DND-41 (cell line): ENCODE measurements at regions not wholly inside any gene's neighbourhood (a gene's known extent, or its start where the extent isn't known, plus 50 kb on each side); places are given as distances from the start of the nearest gene placed in this dataset.
"Not testable (repeated sequence)": the region's sequence is repeated elsewhere in the genome, so short reads cannot be mapped to it uniquely, and the experiment has no call there.

ENCODE experiments used
- ATAC-seq: fragments of 200-7000 bp; cut with Tn5 transposase; 3 replicates; pipeline ENCODE4 v1.9.1; 2021; ENCODE audit warnings: low read depth; ENCODE audit not compliant: insufficient read depth
- DNase-seq: peaks from one replicate; pipeline ENCODE4 v3.0.0-alpha.2; 2020
- H2AFZ ChIP-seq: 2 replicates; pipeline ENCODE4 v1.6.0; 2012; ENCODE audit warnings: low read depth, low read length
- H3K27ac ChIP-seq: 2 replicates; pipeline ENCODE4 v1.5.1; 2012; ENCODE audit warnings: low read length, inconsistent platforms
- H3K27me3 ChIP-seq: fragments of 200-600 bp; sonication (generic); 2 replicates; pipeline ENCODE4 v1.6.0; 2012; ENCODE audit warnings: low read length, mild to moderate bottlenecking, inconsistent platforms; ENCODE audit not compliant: insufficient read depth, poor library complexity
- H3K36me3 ChIP-seq: 2 replicates; pipeline ENCODE4 v1.5.1; 2012; ENCODE audit warnings: low read length, inconsistent platforms; ENCODE audit not compliant: insufficient read depth
- H3K4me1 ChIP-seq: 2 replicates; pipeline ENCODE4 v1.5.1; 2012; ENCODE audit warnings: mild to moderate bottlenecking, low read length; ENCODE audit not compliant: insufficient read depth
- H3K4me2 ChIP-seq: 2 replicates; pipeline ENCODE4 v1.6.0; 2012; ENCODE audit warnings: mild to moderate bottlenecking, moderate library complexity, low read length, inconsistent platforms; ENCODE audit not compliant: insufficient read depth
- H3K4me3 ChIP-seq, 2 experiments: fragments of 200-600 bp in 1 of 2; shearing (Covaris generic) in 1 of 2; 2 replicates each; pipeline ENCODE4 v1.5.1; 2012 to 2016; ENCODE audit warnings: inconsistent platforms in 2 of 2, low read length in 2 of 2, mild to moderate bottlenecking in 2 of 2, low read depth in 1 of 2, moderate library complexity in 1 of 2
- H3K79me2 ChIP-seq: 2 replicates; pipeline ENCODE4 v1.6.0; 2012; ENCODE audit warnings: low read length, inconsistent platforms; ENCODE audit not compliant: insufficient read depth
- H3K9ac ChIP-seq: 2 replicates; pipeline ENCODE4 v1.6.0; 2012; ENCODE audit warnings: low read depth, mild to moderate bottlenecking, inconsistent platforms, low read length, moderate library complexity
- H3K9me3 ChIP-seq: 2 replicates; pipeline ENCODE4 v1.5.1; 2012; ENCODE audit warnings: low read length, moderate library complexity, mild to moderate bottlenecking, inconsistent platforms; ENCODE audit not compliant: insufficient read depth, severe bottlenecking
- H4K20me1 ChIP-seq: 2 replicates; pipeline ENCODE4 v1.6.0; 2012; ENCODE audit warnings: low read length; ENCODE audit not compliant: insufficient read depth

DNA sequence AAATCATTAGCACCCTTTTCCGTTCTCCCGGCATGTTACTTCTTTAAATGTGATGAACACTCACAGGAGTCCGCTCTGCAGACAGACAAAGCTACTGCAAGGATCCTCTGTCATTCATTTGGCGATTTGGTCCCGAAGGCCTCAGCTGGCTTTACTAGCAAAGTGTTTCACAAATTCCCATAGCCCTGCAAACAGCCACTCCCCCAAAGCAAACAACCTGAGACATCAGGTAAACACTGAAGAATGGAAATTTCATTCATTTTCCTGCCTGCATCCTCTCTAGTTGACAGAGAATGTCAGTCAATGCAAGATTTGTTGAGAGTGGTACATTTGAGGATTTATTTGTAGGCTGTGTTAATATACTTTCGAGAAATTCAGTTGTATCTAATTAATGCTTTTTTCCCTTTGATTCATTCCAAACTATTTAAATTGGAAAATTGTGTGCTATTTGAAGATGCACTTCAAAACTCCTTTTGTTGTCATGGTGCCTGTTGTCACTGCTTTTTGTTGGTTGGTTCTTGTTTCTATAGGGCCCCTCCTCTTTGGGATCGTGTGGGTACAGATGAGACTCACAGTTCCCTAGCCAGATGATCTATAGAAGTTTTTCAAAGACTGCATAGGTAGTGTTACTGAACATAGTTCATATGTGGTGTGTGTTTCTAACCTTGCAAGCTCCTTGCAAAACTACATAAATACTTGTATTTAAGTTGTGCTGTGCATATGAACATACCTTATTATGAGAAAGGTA lies 215.7 kb upstream of the PLGLB2 start:
- H3K9me3 ChIP-seq: not testable (repeated sequence)

GRCh38 chr2:87533390-87534272 lies 214.3 kb upstream of the PLGLB2 start:
- not testable (repeated sequence) for DNase-seq, H4K20me1 ChIP-seq, H3K79me2 ChIP-seq, H3K27me3 ChIP-seq, H3K36me3 ChIP-seq, ATAC-seq, H2AFZ ChIP-seq, H3K9ac ChIP-seq, H3K27ac ChIP-seq, H3K4me3 ChIP-seq, H3K9me3 ChIP-seq, H3K4me1 ChIP-seq, H3K4me2 ChIP-seq

More for the DNA sequence above, 215.7 kb upstream of the PLGLB2 start:
- not testable (repeated sequence) for H2AFZ ChIP-seq, H3K36me3 ChIP-seq, ATAC-seq, H4K20me1 ChIP-seq, H3K4me1 ChIP-seq, H3K79me2 ChIP-seq, H3K4me3 ChIP-seq, H3K4me2 ChIP-seq, DNase-seq, H3K9ac ChIP-seq, H3K27ac ChIP-seq, H3K27me3 ChIP-seq

DNA sequence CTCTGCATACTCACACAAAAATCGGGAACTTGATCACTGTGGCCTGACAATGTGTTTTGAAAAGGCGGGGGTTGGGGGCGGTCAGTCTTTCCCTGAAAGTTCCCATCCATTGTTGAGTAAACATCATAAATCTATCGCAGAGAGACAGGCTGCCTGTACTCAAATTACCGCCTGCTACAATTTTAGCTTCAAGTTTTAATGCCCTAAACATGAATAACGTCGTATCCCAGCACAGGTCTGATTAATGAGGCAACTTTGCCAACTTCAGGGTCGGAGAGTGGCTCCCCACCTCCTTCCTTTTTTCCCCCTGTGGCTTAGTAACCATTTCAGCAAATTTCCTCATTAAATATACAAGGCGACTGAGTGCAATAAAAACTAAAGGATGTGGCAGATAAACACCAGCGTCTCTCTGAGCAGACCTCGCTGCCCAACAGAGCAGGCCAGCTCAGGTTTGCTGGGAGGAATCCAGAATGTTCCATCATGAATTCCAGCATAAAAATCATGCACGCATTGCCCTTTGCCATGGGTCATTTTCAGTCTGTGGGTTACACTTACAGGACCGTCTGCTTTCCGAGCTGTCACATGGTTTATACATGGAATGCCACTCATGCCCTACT lies 213.5 kb upstream of the PLGLB2 start:
- H3K9me3 ChIP-seq, H3K9ac ChIP-seq, H4K20me1 ChIP-seq, H3K79me2 ChIP-seq, DNase-seq, H3K4me1 ChIP-seq, H3K4me2 ChIP-seq, H2AFZ ChIP-seq, H3K36me3 ChIP-seq, ATAC-seq, H3K27me3 ChIP-seq, H3K27ac ChIP-seq, H3K4me3 ChIP-seq: not testable (repeated sequence)

- H3K9ac ChIP-seq, H3K9me3 ChIP-seq, H3K4me2 ChIP-seq, H3K27me3 ChIP-seq, H3K4me3 ChIP-seq, H2AFZ ChIP-seq, ATAC-seq, H3K27ac ChIP-seq, H4K20me1 ChIP-seq, H3K4me1 ChIP-seq, DNase-seq, H3K79me2 ChIP-seq, H3K36me3 ChIP-seq: not testable (repeated sequence)
Measured at GRCh38 chr2:87536427-87536826, 211.5 kb upstream of the PLGLB2 start.

- ATAC-seq, H3K4me2 ChIP-seq, H4K20me1 ChIP-seq, H3K9ac ChIP-seq, DNase-seq, H3K4me3 ChIP-seq, H2AFZ ChIP-seq, H3K9me3 ChIP-seq, H3K27me3 ChIP-seq, H3K4me1 ChIP-seq, H3K79me2 ChIP-seq, H3K27ac ChIP-seq, H3K36me3 ChIP-seq: not testable (repeated sequence)
Measured at GRCh38 chr2:87537251-87537671, 210.6 kb upstream of the PLGLB2 start.

DNA sequence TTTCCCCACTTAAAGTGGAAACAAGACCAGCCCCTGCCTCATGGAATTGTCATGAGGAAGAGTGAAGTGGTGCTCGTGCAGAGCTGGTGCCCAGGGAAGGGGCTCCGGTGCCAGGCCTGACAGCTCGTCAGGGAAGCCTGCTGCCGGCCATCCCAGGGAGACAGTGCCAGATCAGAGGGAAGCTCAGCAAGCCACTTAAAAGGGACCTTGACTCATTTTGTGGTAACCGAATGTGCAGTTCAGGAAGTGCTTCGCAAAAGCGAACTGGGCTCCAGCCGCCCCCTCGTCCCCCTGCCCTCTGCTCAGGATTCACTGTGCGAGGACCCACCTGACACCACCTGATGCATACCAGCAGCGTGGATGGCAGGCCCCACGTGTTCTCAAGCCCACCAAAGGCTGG lies 209.6 kb upstream of the PLGLB2 start:
- not testable (repeated sequence) for H3K9ac ChIP-seq, H2AFZ ChIP-seq, H3K4me3 ChIP-seq, H3K4me2 ChIP-seq, H4K20me1 ChIP-seq, H3K36me3 ChIP-seq, H3K4me1 ChIP-seq, DNase-seq, H3K27me3 ChIP-seq, H3K79me2 ChIP-seq, H3K27ac ChIP-seq, H3K9me3 ChIP-seq
- peak; percentile 81 for ATAC-seq

- not testable (repeated sequence) for H3K4me1 ChIP-seq, DNase-seq, H3K9ac ChIP-seq
Measured at GRCh38 chr2:87539151-87539943, 208.5 kb upstream of the PLGLB2 start.

More at GRCh38 chr2:87539151-87539943, 208.5 kb upstream of the PLGLB2 start:
- not testable (repeated sequence) for H3K4me2 ChIP-seq, H4K20me1 ChIP-seq, H3K9me3 ChIP-seq, H3K27ac ChIP-seq, H3K79me2 ChIP-seq, H3K36me3 ChIP-seq, ATAC-seq, H3K27me3 ChIP-seq, H2AFZ ChIP-seq, H3K4me3 ChIP-seq
